Activated naive CD8-positive, alpha-beta T cell treated with anti-CD3 and anti-CD28 coated beads for 36 hours (primary cell): ENCODE measurements at regions not wholly inside any gene's neighbourhood (a gene's known extent, or its start where the extent isn't known, plus 50 kb on each side); places are given as distances from the start of the nearest gene placed in this dataset.
A peak's percentile ranks its signal among the peaks of the same experiment; 100 is the strongest.
"Not testable (repeated sequence)": the region's sequence is repeated elsewhere in the genome, so short reads cannot be mapped to it uniquely, and the experiment has no call there.

ENCODE experiments used
- DNase-seq: peaks from one replicate; pipeline ENCODE4 v3.0.0; 2021
- H3K27ac Mint-ChIP-seq: one replicate; pipeline ENCODE4 v1.8.0; 2022; ENCODE audit warnings: mild to moderate bottlenecking, moderate library complexity, mixed read lengths
- H3K27me3 Mint-ChIP-seq: one replicate; pipeline ENCODE4 v1.8.0; 2022; ENCODE audit warnings: mild to moderate bottlenecking, mixed read lengths
- H3K36me3 Mint-ChIP-seq: one replicate; pipeline ENCODE4 v1.8.0; 2021; ENCODE audit warnings: mild to moderate bottlenecking, mixed read lengths
- H3K4me1 Mint-ChIP-seq: one replicate; pipeline ENCODE4 v1.8.0; 2021; ENCODE audit warnings: mixed read lengths
- H3K4me3 Mint-ChIP-seq: one replicate; pipeline ENCODE4 v1.8.0; 2022; ENCODE audit warnings: mild to moderate bottlenecking, moderate library complexity, mixed read lengths
- H3K9me3 Mint-ChIP-seq: one replicate; pipeline ENCODE4 v1.8.0; 2022; ENCODE audit warnings: mixed read lengths

GRCh38 chr3:106969596-106969995, 407.6 kb upstream of the CCDC54 start:
- Mint-ChIP-seq H3K4me1 (no peaks in the 10 kb centered on the region), H3K27me3 (no peaks in the 10 kb centered on the region), H3K4me3 (no peak overlapping the region), H3K36me3 (no peaks in the 10 kb centered on the region), H3K27ac (no peak overlapping the region), H3K9me3 (no peaks in the 10 kb centered on the region)
- no peak for DNase-seq

- peaks cover 3% of the 10 kb centered on the region for H3K27me3 Mint-ChIP-seq
- H3K36me3 Mint-ChIP-seq: no peaks in the 10 kb centered on the region
- no peak overlapping the region for H3K4me3 Mint-ChIP-seq
These were observed 395.8 kb upstream of the CCDC54 start for GRCh38 chr3:106981392-106981791.

GRCh38 chr3:106985721-106986120, 391.5 kb upstream of the CCDC54 start:
- Mint-ChIP-seq H3K9me3 (peaks cover 8% of the 10 kb centered on the region), H3K4me3 (no peak overlapping the region), H3K4me1 (no peaks in the 10 kb centered on the region), H3K36me3 (no peaks in the 10 kb centered on the region), H3K27me3 (peaks cover 7% of the 10 kb centered on the region), H3K27ac (no peak overlapping the region)
- DNase-seq: no peak

More at GRCh38 chr3:106981392-106981791, 395.8 kb upstream of the CCDC54 start:
- Mint-ChIP-seq H3K9me3 (no peaks in the 10 kb centered on the region), H3K4me1 (no peaks in the 10 kb centered on the region), H3K27ac (no peak overlapping the region)
- DNase-seq: no peak

- not testable (repeated sequence) for H3K9me3 Mint-ChIP-seq, H3K4me3 Mint-ChIP-seq, H3K27ac Mint-ChIP-seq, H3K27me3 Mint-ChIP-seq, H3K36me3 Mint-ChIP-seq
- peak; percentile 21 for DNase-seq
- peaks cover 10% of the 10 kb centered on the region for H3K4me1 Mint-ChIP-seq
These were observed 378.2 kb upstream of the CCDC54 start for GRCh38 chr3:106998841-106999682.

GRCh38 chr3:107001635-107002034, 375.6 kb upstream of the CCDC54 start:
- Mint-ChIP-seq H3K9me3 (peaks cover 9% of the 10 kb centered on the region), H3K27me3 (no peaks in the 10 kb centered on the region), H3K36me3 (no peaks in the 10 kb centered on the region), H3K27ac (no peak overlapping the region), H3K4me3 (no peak overlapping the region), H3K4me1 (peaks cover 10% of the 10 kb centered on the region)
- DNase-seq: no peak

GRCh38 chr3:107005352-107005751, 371.9 kb upstream of the CCDC54 start:
- not testable (repeated sequence) for H3K9me3 Mint-ChIP-seq, H3K27ac Mint-ChIP-seq, H3K4me1 Mint-ChIP-seq, H3K36me3 Mint-ChIP-seq, H3K4me3 Mint-ChIP-seq, DNase-seq, H3K27me3 Mint-ChIP-seq

- H3K27me3 Mint-ChIP-seq: no peaks in the 10 kb centered on the region
- H3K27ac Mint-ChIP-seq: no peak overlapping the region
- H3K9me3 Mint-ChIP-seq: no peaks in the 10 kb centered on the region
These were observed 369.0 kb upstream of the CCDC54 start for GRCh38 chr3:107008213-107008612.

GRCh38 chr3:107013641-107014040, 363.6 kb upstream of the CCDC54 start:
- no peak overlapping the region for H3K27ac Mint-ChIP-seq
- H3K4me1 Mint-ChIP-seq: no peaks in the 10 kb centered on the region
- no peaks in the 10 kb centered on the region for H3K36me3 Mint-ChIP-seq

More at GRCh38 chr3:107008213-107008612, 369.0 kb upstream of the CCDC54 start:
- DNase-seq: no peak
- H3K36me3 Mint-ChIP-seq: no peaks in the 10 kb centered on the region
- no peaks in the 10 kb centered on the region for H3K4me1 Mint-ChIP-seq
- H3K4me3 Mint-ChIP-seq: no peak overlapping the region

GRCh38 chr3:107024551-107025026, 352.6 kb upstream of the CCDC54 start:
- Mint-ChIP-seq H3K27me3 (no peaks in the 10 kb centered on the region), H3K27ac (no peak overlapping the region), H3K9me3 (no peaks in the 10 kb centered on the region), H3K4me1 (no peaks in the 10 kb centered on the region), H3K36me3 (no peaks in the 10 kb centered on the region), H3K4me3 (no peak overlapping the region)
- no peak for DNase-seq

More at GRCh38 chr3:107013641-107014040, 363.6 kb upstream of the CCDC54 start:
- no peak for DNase-seq
- Mint-ChIP-seq H3K4me3 (no peak overlapping the region), H3K9me3 (peaks cover 8% of the 10 kb centered on the region), H3K27me3 (no peaks in the 10 kb centered on the region)

GRCh38 chr3:107025961-107026360, 351.3 kb upstream of the CCDC54 start:
- DNase-seq: no peak
- H3K36me3 Mint-ChIP-seq: no peaks in the 10 kb centered on the region
- H3K9me3 Mint-ChIP-seq: no peaks in the 10 kb centered on the region
- no peaks in the 10 kb centered on the region for H3K27me3 Mint-ChIP-seq
- no peak overlapping the region for H3K27ac Mint-ChIP-seq
- H3K4me1 Mint-ChIP-seq: no peaks in the 10 kb centered on the region
- no peak overlapping the region for H3K4me3 Mint-ChIP-seq

GRCh38 chr3:107028086-107028485, 349.2 kb upstream of the CCDC54 start:
- no peaks in the 10 kb centered on the region for H3K27me3 Mint-ChIP-seq
- no peak for DNase-seq
- no peaks in the 10 kb centered on the region for H3K4me1 Mint-ChIP-seq
- no peaks in the 10 kb centered on the region for H3K9me3 Mint-ChIP-seq
- H3K27ac Mint-ChIP-seq: no peak overlapping the region
- H3K4me3 Mint-ChIP-seq: no peak overlapping the region
- H3K36me3 Mint-ChIP-seq: no peaks in the 10 kb centered on the region

GRCh38 chr3:107028626-107029025, 348.6 kb upstream of the CCDC54 start:
- no peak overlapping the region for H3K27ac Mint-ChIP-seq
- no peak for DNase-seq
- no peaks in the 10 kb centered on the region for H3K9me3 Mint-ChIP-seq
- H3K4me1 Mint-ChIP-seq: no peaks in the 10 kb centered on the region
- H3K4me3 Mint-ChIP-seq: no peak overlapping the region
- H3K27me3 Mint-ChIP-seq: no peaks in the 10 kb centered on the region
- H3K36me3 Mint-ChIP-seq: no peaks in the 10 kb centered on the region

GRCh38 chr3:107032111-107032510, 345.1 kb upstream of the CCDC54 start:
- H3K27me3 Mint-ChIP-seq: no peaks in the 10 kb centered on the region
- H3K9me3 Mint-ChIP-seq: peaks cover 1% of the 10 kb centered on the region
- H3K4me3 Mint-ChIP-seq: no peak overlapping the region

GRCh38 chr3:107034142-107034541, 343.1 kb upstream of the CCDC54 start:
- Mint-ChIP-seq H3K9me3 (peaks cover 12% of the 10 kb centered on the region), H3K27me3 (no peaks in the 10 kb centered on the region), H3K27ac (no peak overlapping the region), H3K36me3 (no peaks in the 10 kb centered on the region), H3K4me3 (no peak overlapping the region), H3K4me1 (no peaks in the 10 kb centered on the region)
- DNase-seq: no peak

More at GRCh38 chr3:107032111-107032510, 345.1 kb upstream of the CCDC54 start:
- H3K27ac Mint-ChIP-seq: no peak overlapping the region
- DNase-seq: no peak
- H3K4me1 Mint-ChIP-seq: no peaks in the 10 kb centered on the region
- no peaks in the 10 kb centered on the region for H3K36me3 Mint-ChIP-seq

- Mint-ChIP-seq H3K27me3 (no peaks in the 10 kb centered on the region), H3K9me3 (peaks cover 13% of the 10 kb centered on the region), H3K36me3 (no peaks in the 10 kb centered on the region), H3K4me1 (no peaks in the 10 kb centered on the region), H3K27ac (no peak overlapping the region), H3K4me3 (no peak overlapping the region)
- no peak for DNase-seq
These were observed 342.1 kb upstream of the CCDC54 start for GRCh38 chr3:107035176-107035575.

- Mint-ChIP-seq H3K36me3 (no peaks in the 10 kb centered on the region), H3K4me1 (no peaks in the 10 kb centered on the region), H3K9me3 (peaks cover 5% of the 10 kb centered on the region), H3K27ac (no peak overlapping the region), H3K27me3 (no peaks in the 10 kb centered on the region), H3K4me3 (no peak overlapping the region)
- no peak for DNase-seq
These were observed 332.6 kb upstream of the CCDC54 start for GRCh38 chr3:107044677-107045076.
